Forelimb muscle (tissue), 1 donor: ENCODE measurements at regions not wholly inside any gene's neighbourhood (a gene's known extent, or its start where the extent isn't known, plus 50 kb on each side); places are given as distances from the start of the nearest gene placed in this dataset.

ENCODE experiments used
- DNase-seq: peaks from one replicate; pipeline ENCODE4 v3.0.0-alpha.2; 2013; ENCODE audit warnings: low read depth

GRCh38 chr2:70036290-70036689 lies 51.0 kb upstream of the PCBP1 start:
- no peak for DNase-seq

GRCh38 chr2:70035344-70035844 lies 51.9 kb upstream of the PCBP1 start:
- no peak for DNase-seq

GRCh38 chr2:70030724-70031420 lies 56.4 kb upstream of the PCBP1 start:
- DNase-seq, result no peak

GRCh38 chr2:70029814-70030409 lies 57.4 kb upstream of the PCBP1 start:
- peak; percentile 83 for DNase-seq

- no peak for DNase-seq
These were observed 62.9 kb upstream of the ASPRV1 start for GRCh38 chr2:70024284-70024683.

GRCh38 chr2:70019096-70019495 lies 57.7 kb upstream of the ASPRV1 start:
- no peak for DNase-seq

GRCh38 chr2:70017962-70018361 lies 56.5 kb upstream of the ASPRV1 start:
- no peak for DNase-seq

GRCh38 chr2:70014959-70015358 lies 53.5 kb upstream of the ASPRV1 start:
- DNase-seq, result no peak

GRCh38 chr2:70012887-70013286 lies 51.5 kb upstream of the ASPRV1 start:
- DNase-seq, result no peak

GRCh38 chr2:70011786-70012185 lies 50.4 kb upstream of the ASPRV1 start:
- DNase-seq, result no peak

- no peak for DNase-seq
These were observed 49.9 kb upstream of the ASPRV1 start for GRCh38 chr2:70011335-70011734.
